Activated T-helper 2 cell treated with anti-CD3 and anti-CD28 coated beads, Interferon-gamma antibody, Interleukin-2, Interleukin-4, amounts not matched to agents 10 μg/mL and 5 μg/mL and 100 μg/mL, durations not matched to agents 14 hours and 24 hours and 36 hours (primary cell): ENCODE measurements at regions not wholly inside any gene's neighbourhood (a gene's known extent, or its start where the extent isn't known, plus 50 kb on each side); places are given as distances from the start of the nearest gene placed in this dataset.

Experiments used
- DNase-seq: peaks from one replicate; pipeline ENCODE4 v3.0.0; 2021; ENCODE audit warnings: low spot score
- H3K27ac Mint-ChIP-seq: one replicate; pipeline ENCODE4 v1.8.0; 2021; ENCODE audit warnings: mixed read lengths
- H3K27me3 Mint-ChIP-seq: one replicate; pipeline ENCODE4 v1.8.0; 2021; ENCODE audit warnings: low read depth, mixed read lengths
- H3K36me3 Mint-ChIP-seq: one replicate; pipeline ENCODE4 v1.8.0; 2021; ENCODE audit warnings: low read depth, mixed read lengths
- H3K4me1 Mint-ChIP-seq: one replicate; pipeline ENCODE4 v1.8.0; 2021; ENCODE audit warnings: low read depth, mixed read lengths
- H3K4me3 Mint-ChIP-seq: one replicate; pipeline ENCODE4 v1.8.0; 2021; ENCODE audit warnings: low read depth, mild to moderate bottlenecking, moderate library complexity, mixed read lengths
- H3K9me3 Mint-ChIP-seq: one replicate; pipeline ENCODE4 v1.8.0; 2021; ENCODE audit warnings: mixed read lengths
- intact Hi-C: fragments of 100-400 bp; cut with micrococcal nuclease; formaldehyde crosslinking; loops from one replicate; pipeline ENCODE4 v1.15.1; 2023

- H3K27me3 Mint-ChIP-seq, result no peaks in the 10 kb centered on the region
- no peak for DNase-seq
- H3K27ac Mint-ChIP-seq, result no peak overlapping the region
- H3K4me1 Mint-ChIP-seq, result no peaks in the 10 kb centered on the region
- no peaks in the 10 kb centered on the region for H3K36me3 Mint-ChIP-seq
- intact Hi-C loops, result no loop called here
- no peaks in the 10 kb centered on the region for H3K9me3 Mint-ChIP-seq
- no peak overlapping the region for H3K4me3 Mint-ChIP-seq
These were observed 159.9 kb upstream of the CDYL start for GRCh38 chr6:4616311-4616710.

DNA sequence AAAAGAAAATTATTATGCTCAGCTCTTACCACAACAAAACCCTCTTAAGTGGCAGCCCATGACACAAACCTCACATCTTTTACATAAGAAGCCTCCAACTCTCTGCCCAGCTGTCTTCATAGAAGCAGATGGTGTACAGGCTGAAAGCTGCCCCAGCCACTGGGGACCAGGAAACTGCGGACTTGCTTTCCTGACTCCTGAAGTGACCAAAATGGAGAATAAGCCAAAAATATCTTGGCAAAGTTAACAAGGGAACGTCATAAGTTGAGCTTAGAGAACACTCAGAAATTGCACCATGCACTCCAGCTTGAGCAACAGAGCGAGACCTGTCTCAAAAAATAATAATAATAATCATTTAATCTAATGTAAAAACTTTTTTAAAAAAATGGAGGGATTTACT is 160.3 kb upstream of the CDYL start:
- intact Hi-C loops, result no loop called here

DNA sequence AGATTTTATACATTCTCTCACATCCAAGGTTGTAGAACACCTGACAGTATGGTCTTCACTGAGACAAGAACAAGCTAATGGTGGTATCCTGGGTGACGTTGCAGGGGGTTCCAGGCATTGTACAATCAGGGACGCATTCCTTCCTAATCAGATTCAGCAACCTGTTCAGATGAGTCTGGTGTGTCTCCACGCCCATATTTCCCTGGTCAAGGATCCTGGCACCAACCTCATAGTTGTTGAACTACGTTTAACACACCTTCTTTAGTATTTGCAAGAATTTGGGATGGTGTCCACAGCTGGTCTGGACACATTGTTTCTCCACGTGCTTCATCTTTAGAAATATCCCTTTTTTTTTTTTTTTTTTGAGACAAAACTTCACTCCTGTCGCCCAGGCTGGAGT is 161.0 kb upstream of the CDYL start:
- no peak for DNase-seq
- Mint-ChIP-seq H3K4me1 (no peaks in the 10 kb centered on the region), H3K27me3 (peaks cover 2% of the 10 kb centered on the region), H3K36me3 (no peaks in the 10 kb centered on the region), H3K4me3 (no peak overlapping the region), H3K9me3 (no peaks in the 10 kb centered on the region), H3K27ac (no peak overlapping the region)
- intact Hi-C loops, result no loop called here

More for the DNA sequence above, 160.3 kb upstream of the CDYL start:
- H3K27ac Mint-ChIP-seq, result no peak overlapping the region
- no peaks in the 10 kb centered on the region for H3K9me3 Mint-ChIP-seq
- H3K27me3 Mint-ChIP-seq, result peaks cover under 1% of the 10 kb centered on the region
- no peaks in the 10 kb centered on the region for H3K36me3 Mint-ChIP-seq
- no peaks in the 10 kb centered on the region for H3K4me1 Mint-ChIP-seq
- no peak overlapping the region for H3K4me3 Mint-ChIP-seq
- no peak for DNase-seq

GRCh38 chr6:4614637-4615036 is 161.6 kb upstream of the CDYL start:
- DNase-seq, result no peak
- Mint-ChIP-seq H3K27ac (no peak overlapping the region), H3K4me1 (no peaks in the 10 kb centered on the region), H3K9me3 (no peaks in the 10 kb centered on the region), H3K27me3 (peaks cover 2% of the 10 kb centered on the region), H3K4me3 (no peak overlapping the region), H3K36me3 (no peaks in the 10 kb centered on the region)
- intact Hi-C loops, result no loop called here

DNA sequence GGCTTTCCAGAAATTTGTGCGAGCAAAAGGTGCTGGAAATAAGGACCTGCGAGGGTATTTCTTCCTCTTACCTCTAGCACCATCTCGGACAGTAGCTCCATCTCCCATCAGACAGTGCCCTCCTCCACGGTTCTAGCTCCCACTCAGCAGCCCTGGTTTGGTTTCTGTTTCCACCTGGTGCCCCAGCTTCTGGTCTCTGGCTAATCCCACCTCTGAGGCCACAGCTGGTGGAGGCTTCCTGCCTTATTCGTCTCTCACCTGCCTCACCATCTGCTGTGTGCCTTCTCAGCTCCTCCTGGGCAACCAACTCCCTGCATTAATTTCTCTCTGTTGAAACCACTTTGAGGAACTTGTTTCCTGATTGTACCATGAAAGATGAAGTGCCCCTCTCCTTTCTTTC is 162.4 kb upstream of the CDYL start:
- intact Hi-C loops, result no loop called here
- H3K4me3 Mint-ChIP-seq, result no peak overlapping the region
- peaks cover 2% of the 10 kb centered on the region for H3K27me3 Mint-ChIP-seq
- H3K27ac Mint-ChIP-seq, result no peak overlapping the region
- H3K9me3 Mint-ChIP-seq, result no peaks in the 10 kb centered on the region
- DNase-seq, result no peak
- no peaks in the 10 kb centered on the region for H3K36me3 Mint-ChIP-seq
- no peaks in the 10 kb centered on the region for H3K4me1 Mint-ChIP-seq

- intact Hi-C loops, result no loop called here
- Mint-ChIP-seq H3K27ac (no peak overlapping the region), H3K4me1 (no peaks in the 10 kb centered on the region), H3K36me3 (no peaks in the 10 kb centered on the region), H3K27me3 (peaks cover 2% of the 10 kb centered on the region), H3K4me3 (no peak overlapping the region), H3K9me3 (no peaks in the 10 kb centered on the region)
- no peak for DNase-seq
These were observed 162.8 kb upstream of the CDYL start for GRCh38 chr6:4613381-4613780.

DNA sequence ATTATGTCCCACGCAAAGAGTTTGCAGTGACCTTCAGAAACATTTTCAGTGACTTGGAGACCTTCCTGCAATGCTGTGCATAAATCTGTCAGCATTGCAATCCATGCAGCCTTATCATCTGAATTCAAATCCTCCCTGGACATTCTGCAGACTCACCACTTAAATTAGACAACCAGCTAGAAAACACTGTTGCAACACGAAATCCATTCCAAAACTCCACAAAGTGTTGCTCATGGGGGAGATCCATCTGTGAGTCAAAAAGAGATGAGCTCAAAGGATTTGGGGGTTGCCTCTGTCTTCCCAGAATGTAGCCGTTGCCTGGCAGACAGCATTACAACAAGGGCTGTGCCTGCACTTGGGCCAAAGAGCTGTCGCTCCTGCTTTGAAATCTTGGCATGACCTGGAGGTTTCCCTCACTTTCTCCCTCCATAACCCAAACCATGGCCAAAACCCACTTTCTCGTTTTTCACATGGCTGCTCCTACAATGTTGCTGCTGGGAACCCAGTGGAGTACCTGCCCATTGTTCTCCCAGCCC is 163.5 kb upstream of the CDYL start:
- H3K4me1 Mint-ChIP-seq, result no peaks in the 10 kb centered on the region
- H3K27ac Mint-ChIP-seq, result no peak overlapping the region
- no peaks in the 10 kb centered on the region for H3K9me3 Mint-ChIP-seq
- H3K4me3 Mint-ChIP-seq, result no peak overlapping the region
- intact Hi-C loops, result no loop called here
- no peak for DNase-seq
- H3K36me3 Mint-ChIP-seq, result no peaks in the 10 kb centered on the region
- H3K27me3 Mint-ChIP-seq, result peaks cover 2% of the 10 kb centered on the region

DNA sequence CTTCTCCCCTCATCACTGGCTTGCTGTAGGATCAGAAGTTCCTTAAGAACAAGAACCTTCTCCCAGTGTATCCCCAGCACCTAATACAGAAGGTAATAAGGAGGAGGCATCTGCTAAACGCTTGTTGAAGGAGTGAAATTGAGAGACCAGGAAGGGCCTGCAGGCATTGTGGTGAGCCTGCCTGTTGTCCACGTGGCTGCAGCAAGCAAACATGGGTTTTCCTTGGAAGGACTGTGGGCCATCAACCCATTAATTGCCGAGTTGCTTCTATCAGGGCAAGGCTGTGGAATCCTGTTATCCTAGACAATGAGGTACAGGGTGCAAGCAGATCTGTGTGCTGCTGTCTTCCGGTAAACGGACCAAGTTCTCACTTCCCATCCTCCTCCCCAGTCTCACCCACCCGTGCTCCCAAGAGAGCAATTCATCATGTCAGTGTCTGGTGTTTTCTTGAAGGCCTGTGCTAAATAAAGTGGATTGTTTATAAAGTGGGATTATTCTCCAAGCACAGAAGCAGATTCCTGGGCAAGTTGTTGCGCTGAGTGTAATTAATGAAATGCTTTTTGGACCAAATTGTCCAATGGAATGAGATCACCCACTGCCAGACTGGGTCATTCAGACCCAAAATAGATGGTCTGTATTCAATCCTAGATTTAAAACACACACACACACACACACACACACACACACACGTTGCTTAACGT is 164.6 kb upstream of the CDYL start:
- no peak overlapping the region for H3K4me3 Mint-ChIP-seq
- DNase-seq, result no peak
- H3K27ac Mint-ChIP-seq, result no peak overlapping the region
- H3K9me3 Mint-ChIP-seq, result no peaks in the 10 kb centered on the region
- no peaks in the 10 kb centered on the region for H3K36me3 Mint-ChIP-seq
- H3K4me1 Mint-ChIP-seq, result no peaks in the 10 kb centered on the region
- peaks cover 2% of the 10 kb centered on the region for H3K27me3 Mint-ChIP-seq
- intact Hi-C loops, result no loop called here

DNA sequence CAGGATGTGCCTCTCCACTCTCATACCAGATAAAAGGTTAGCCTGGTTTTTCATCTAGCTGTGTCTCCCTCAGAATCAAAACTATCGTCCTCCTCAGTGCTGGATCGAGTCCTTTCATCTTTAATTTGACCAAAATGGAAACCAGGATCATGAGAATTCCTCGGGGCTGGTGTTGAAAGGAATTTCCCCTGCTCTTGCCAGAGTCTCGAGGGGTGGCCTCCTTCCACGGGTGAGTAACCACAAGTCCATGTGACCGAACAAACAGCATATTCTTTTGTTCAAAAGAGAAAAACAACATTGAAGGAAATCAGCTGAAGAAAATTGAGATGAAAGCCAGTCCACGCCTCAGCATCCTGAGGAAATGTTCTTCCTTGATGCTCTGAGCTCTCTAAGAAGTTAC is 165.9 kb upstream of the CDYL start:
- H3K27ac Mint-ChIP-seq, result no peak overlapping the region
- no peaks in the 10 kb centered on the region for H3K9me3 Mint-ChIP-seq
- intact Hi-C loops, result no loop called here
- DNase-seq, result no peak
- H3K27me3 Mint-ChIP-seq, result peaks cover 2% of the 10 kb centered on the region
- no peak overlapping the region for H3K4me3 Mint-ChIP-seq
- H3K36me3 Mint-ChIP-seq, result no peaks in the 10 kb centered on the region
- no peaks in the 10 kb centered on the region for H3K4me1 Mint-ChIP-seq

GRCh38 chr6:4608361-4609115 is 167.7 kb upstream of the CDYL start:
- DNase-seq, result no peak
- no peaks in the 10 kb centered on the region for H3K36me3 Mint-ChIP-seq
- no peaks in the 10 kb centered on the region for H3K4me1 Mint-ChIP-seq
- no peak overlapping the region for H3K4me3 Mint-ChIP-seq
- H3K27ac Mint-ChIP-seq, result no peak overlapping the region
- H3K9me3 Mint-ChIP-seq, result no peaks in the 10 kb centered on the region
- intact Hi-C loops, result no loop called here
- peaks cover 2% of the 10 kb centered on the region for H3K27me3 Mint-ChIP-seq

DNA sequence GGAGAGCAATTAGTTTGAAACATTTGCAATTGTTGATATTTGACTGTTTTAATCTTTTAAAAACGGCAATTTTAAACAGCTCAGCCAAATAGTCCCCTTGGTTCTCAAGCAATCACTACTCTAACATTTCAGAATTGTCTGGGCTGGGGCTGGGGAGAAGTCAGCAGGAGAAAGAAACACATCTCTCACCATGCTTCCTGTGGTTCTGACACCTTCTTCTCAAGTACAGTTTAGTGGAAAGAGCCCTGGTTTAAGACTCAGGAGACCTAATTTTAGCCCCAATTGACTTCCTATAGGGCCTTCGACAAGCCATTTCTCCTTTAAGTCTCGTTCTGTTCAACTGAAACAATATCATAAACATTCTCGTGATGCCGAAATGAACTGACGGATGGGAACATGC is 168.4 kb upstream of the CDYL start:
- no peak for DNase-seq
- Mint-ChIP-seq H3K4me3 (no peak overlapping the region), H3K4me1 (no peaks in the 10 kb centered on the region), H3K27me3 (peaks cover 2% of the 10 kb centered on the region), H3K9me3 (no peaks in the 10 kb centered on the region), H3K36me3 (no peaks in the 10 kb centered on the region), H3K27ac (no peak overlapping the region)
- intact Hi-C loops, result no loop called here

GRCh38 chr6:4606821-4607704 is 169.1 kb upstream of the CDYL start:
- no peaks in the 10 kb centered on the region for H3K36me3 Mint-ChIP-seq
- intact Hi-C loops, result no loop called here
- H3K4me1 Mint-ChIP-seq, result no peaks in the 10 kb centered on the region

GRCh38 chr6:4606016-4606415 is 170.2 kb upstream of the CDYL start:
- no peaks in the 10 kb centered on the region for H3K36me3 Mint-ChIP-seq
- H3K4me1 Mint-ChIP-seq, result no peaks in the 10 kb centered on the region
- no peak overlapping the region for H3K27ac Mint-ChIP-seq
- H3K9me3 Mint-ChIP-seq, result no peaks in the 10 kb centered on the region
- peaks cover 2% of the 10 kb centered on the region for H3K27me3 Mint-ChIP-seq
- no peak for DNase-seq
- no peak overlapping the region for H3K4me3 Mint-ChIP-seq
- intact Hi-C loops, result no loop called here

More at GRCh38 chr6:4606821-4607704, 169.1 kb upstream of the CDYL start:
- Mint-ChIP-seq H3K9me3 (no peaks in the 10 kb centered on the region), H3K27ac (no peak overlapping the region), H3K27me3 (peaks cover 2% of the 10 kb centered on the region), H3K4me3 (no peak overlapping the region)
- DNase-seq, result no peak
